ENCODE measurements at regions not wholly inside any gene's neighbourhood (a gene's known extent, or its start where the extent isn't known, plus 50 kb on each side); places are given as distances from the start of the nearest gene placed in this dataset.

GRCh38 chr4:8938623-8939022 lies 67.0 kb upstream of the HMX1 start:
- no peak for TF ChIP-seq CTCF (IDR thresholded peaks at IDR 0.05; ENCODE audit: insufficient read depth, low read depth, low read length)
- no peak for TF ChIP-seq EZH2 (IDR thresholded peaks at IDR 0.05; ENCODE audit: insufficient read depth, low read length)

Data from astrocyte (in vitro differentiated cells and primary cell).